Stimulated activated CD4-positive, alpha-beta T cell treated with anti-CD3 and anti-CD28 coated beads, Interleukin-12 subunit alpha, Interleukin-12 subunit beta, amount 100 ng/mL, for 24 hours (primary cell): ENCODE measurements at regions not wholly inside any gene's neighbourhood (a gene's known extent, or its start where the extent isn't known, plus 50 kb on each side); places are given as distances from the start of the nearest gene placed in this dataset.
"Not testable (repeated sequence)": the region's sequence is repeated elsewhere in the genome, so short reads cannot be mapped to it uniquely, and the experiment has no call there.

Experiments
- DNase-seq, 2 experiments: peaks; one replicate each; pipeline ENCODE4 v3.0.0-alpha.2; 2020; ENCODE audit warnings: low read depth in 2 of 2

GRCh38 chr5:152051499-152052454 lies 127.1 kb upstream of the GLRA1 start:
- no peak for DNase-seq

GRCh38 chr5:152046361-152046760 lies 121.7 kb upstream of the GLRA1 start:
- DNase-seq: no peak

GRCh38 chr5:152038856-152039255 lies 114.2 kb upstream of the GLRA1 start:
- DNase-seq: not testable (repeated sequence)

GRCh38 chr5:152026328-152027024 lies 101.8 kb upstream of the GLRA1 start:
- not testable (repeated sequence) for DNase-seq

- DNase-seq: no peak
These were observed 91.8 kb upstream of the GLRA1 start for GRCh38 chr5:152016421-152016820.

GRCh38 chr5:152007653-152008335 lies 83.1 kb upstream of the GLRA1 start:
- no peak for DNase-seq

GRCh38 chr5:152004095-152004494 lies 79.4 kb upstream of the GLRA1 start:
- no peak for DNase-seq
